ENCODE measurements at regions not wholly inside any gene's neighbourhood (a gene's known extent, or its start where the extent isn't known, plus 50 kb on each side); places are given as distances from the start of the nearest gene placed in this dataset.

GRCh38 chr2:183348492-183348891, 224.2 kb downstream of the NUP35 start:
- TF ChIP-seq POLR2AphosphoS5 (IDR thresholded peaks at IDR 0.05) (no peak), CTCF (IDR thresholded peaks at IDR 0.05) (no peak), POLR2A (IDR thresholded peaks at IDR 0.05) (no peak), EP300 (IDR thresholded peaks at IDR 0.05) (no peak)
- WGBS, 2 donors = 88 to 90% methylated on average over 2 of the region's 2 CpGs
- H3K9me3 ChIP-seq = no peaks in the 10 kb centered on the region
- DNase-seq (no peak), ATAC-seq (ENCODE audit: low FRiP score in 2 of 2) (no peak)
- no peaks in the 10 kb centered on the region for H3K27me3 ChIP-seq
- H3K4me1 ChIP-seq = no peaks in the 10 kb centered on the region
- H3K36me3 ChIP-seq = no peaks in the 10 kb centered on the region
- no peak overlapping the region for H3K27ac ChIP-seq
- no peak overlapping the region for H3K4me3 ChIP-seq

- DNase-seq = no peak
- H3K36me3 ChIP-seq = no peaks in the 10 kb centered on the region
- no peak for TF ChIP-seq EP300 (IDR thresholded peaks at IDR 0.05)
- TF ChIP-seq CTCF (IDR thresholded peaks at IDR 0.05) = no peak
- TF ChIP-seq POLR2A (IDR thresholded peaks at IDR 0.05) = no peak
- no peak for TF ChIP-seq POLR2AphosphoS5 (IDR thresholded peaks at IDR 0.05)
- no peaks in the 10 kb centered on the region for H3K9me3 ChIP-seq
- WGBS, 2 donors = 80 to 89% methylated on average over 7 of the region's 7 CpGs
- H3K27ac ChIP-seq = no peak overlapping the region
- H3K4me3 ChIP-seq = no peak overlapping the region
- ATAC-seq (ENCODE audit: low FRiP score in 2 of 2) = no peak
- H3K27me3 ChIP-seq = no peaks in the 10 kb centered on the region
- no peaks in the 10 kb centered on the region for H3K4me1 ChIP-seq
Measured at GRCh38 chr2:183349091-183349490, 224.8 kb downstream of the NUP35 start.

GRCh38 chr2:183359867-183360266, 235.6 kb downstream of the NUP35 start:
- Histone ChIP-seq H3K9me3 (no peaks in the 10 kb centered on the region), H3K4me3 (no peak overlapping the region), H3K4me1 (no peaks in the 10 kb centered on the region), H3K36me3 (no peaks in the 10 kb centered on the region), H3K27ac (no peak overlapping the region), H3K27me3 (no peaks in the 10 kb centered on the region)
- DNase-seq (no peak), ATAC-seq (ENCODE audit: low FRiP score in 2 of 2) (no peak)
- TF ChIP-seq POLR2A (IDR thresholded peaks at IDR 0.05) (no peak), EP300 (IDR thresholded peaks at IDR 0.05) (no peak), CTCF (IDR thresholded peaks at IDR 0.05) (no peak), POLR2AphosphoS5 (IDR thresholded peaks at IDR 0.05) (no peak)
- 88 to 89% methylated on average over 2 of the region's 2 CpGs for WGBS, 2 donors

- no peak for DNase-seq
- no peak overlapping the region for H3K27ac ChIP-seq
- no peak for ATAC-seq (ENCODE audit: low FRiP score in 2 of 2)
- no peak overlapping the region for H3K4me3 ChIP-seq
- no peaks in the 10 kb centered on the region for H3K4me1 ChIP-seq
- no peaks in the 10 kb centered on the region for H3K27me3 ChIP-seq
- H3K36me3 ChIP-seq = no peaks in the 10 kb centered on the region
- no peak for TF ChIP-seq CTCF (IDR thresholded peaks at IDR 0.05)
- TF ChIP-seq EP300 (IDR thresholded peaks at IDR 0.05) = no peak
- no peak for TF ChIP-seq POLR2AphosphoS5 (IDR thresholded peaks at IDR 0.05)
- no peak for TF ChIP-seq POLR2A (IDR thresholded peaks at IDR 0.05)
- no peaks in the 10 kb centered on the region for H3K9me3 ChIP-seq
Measured at GRCh38 chr2:183371545-183371944, 247.3 kb downstream of the NUP35 start.

- H3K27me3 ChIP-seq = no peaks in the 10 kb centered on the region
- no peak overlapping the region for H3K27ac ChIP-seq
- ATAC-seq (ENCODE audit: low FRiP score in 2 of 2) = no peak
- 79 to 87% methylated on average over 3 of the region's 3 CpGs for WGBS, 2 donors
- no peak for DNase-seq
- H3K36me3 ChIP-seq = no peaks in the 10 kb centered on the region
- H3K4me3 ChIP-seq = no peak overlapping the region
- no peak for TF ChIP-seq POLR2A (IDR thresholded peaks at IDR 0.05)
- TF ChIP-seq EP300 (IDR thresholded peaks at IDR 0.05) = no peak
- no peak for TF ChIP-seq CTCF (IDR thresholded peaks at IDR 0.05)
- no peaks in the 10 kb centered on the region for H3K4me1 ChIP-seq
- H3K9me3 ChIP-seq = no peaks in the 10 kb centered on the region
Measured at GRCh38 chr2:183375821-183376220, 251.6 kb downstream of the NUP35 start.
